ENCODE measurements at regions not wholly inside any gene's neighbourhood (a gene's known extent, or its start where the extent isn't known, plus 50 kb on each side); places are given as distances from the start of the nearest gene placed in this dataset.

- no peak for DNase-seq (ENCODE audit: low spot score)
These were observed 303.4 kb downstream of the KCNC2 start for GRCh38 chr12:74906224-74906623.

- no peak for DNase-seq (ENCODE audit: low spot score)
These were observed 298.8 kb downstream of the KCNC2 start for GRCh38 chr12:74910831-74911230.

GRCh38 chr12:74914378-74914777 is 295.3 kb downstream of the KCNC2 start:
- no peak for DNase-seq (ENCODE audit: low spot score)

DNA sequence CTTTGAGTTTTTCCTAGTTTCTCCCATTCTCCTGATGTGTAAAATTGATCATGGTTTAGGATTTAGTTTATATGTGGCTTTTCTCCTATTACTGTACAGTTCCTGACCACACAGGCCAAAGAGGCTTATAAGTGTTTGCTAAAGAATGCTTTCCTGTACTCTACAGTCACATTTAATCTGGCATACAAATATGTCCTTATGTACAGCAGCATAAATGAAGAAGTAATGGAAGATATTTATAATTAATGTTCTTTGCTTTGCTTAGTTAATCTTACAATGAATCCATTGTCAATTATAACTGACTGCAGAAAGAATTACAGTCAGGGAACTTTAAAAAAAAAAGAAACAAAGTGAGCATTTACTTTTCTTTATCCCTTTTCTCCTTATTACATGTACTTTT is 293.9 kb downstream of the KCNC2 start:
- no peak for DNase-seq (ENCODE audit: low spot score)

GRCh38 chr12:74917743-74918142 is 291.9 kb downstream of the KCNC2 start:
- DNase-seq (ENCODE audit: low spot score): no peak

GRCh38 chr12:74918291-74918690 is 291.3 kb downstream of the KCNC2 start:
- DNase-seq (ENCODE audit: low spot score): no peak

DNA sequence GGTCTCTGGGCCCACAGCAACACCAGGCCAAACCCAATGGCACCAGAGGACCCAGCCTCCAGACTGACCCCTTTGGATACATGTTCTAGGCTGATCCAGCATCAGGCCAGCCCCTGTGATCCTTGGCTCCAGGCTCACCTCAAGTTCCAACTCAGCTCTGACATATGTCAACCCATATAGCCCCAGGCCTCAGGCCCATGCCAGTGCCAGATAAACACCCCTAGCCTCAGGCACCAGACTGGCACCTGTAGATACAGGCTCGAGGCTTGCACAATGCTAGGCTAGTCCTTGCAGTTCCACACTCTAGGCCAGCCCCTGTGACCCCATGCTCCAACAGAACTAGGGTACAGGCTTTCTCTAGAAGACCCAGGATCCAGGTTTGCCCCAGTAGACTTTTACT is 287.5 kb downstream of the KCNC2 start:
- no peak for DNase-seq (ENCODE audit: low spot score)

- no peak for DNase-seq (ENCODE audit: low spot score)
These were observed 287.0 kb downstream of the KCNC2 start for GRCh38 chr12:74922642-74923041.

DNA sequence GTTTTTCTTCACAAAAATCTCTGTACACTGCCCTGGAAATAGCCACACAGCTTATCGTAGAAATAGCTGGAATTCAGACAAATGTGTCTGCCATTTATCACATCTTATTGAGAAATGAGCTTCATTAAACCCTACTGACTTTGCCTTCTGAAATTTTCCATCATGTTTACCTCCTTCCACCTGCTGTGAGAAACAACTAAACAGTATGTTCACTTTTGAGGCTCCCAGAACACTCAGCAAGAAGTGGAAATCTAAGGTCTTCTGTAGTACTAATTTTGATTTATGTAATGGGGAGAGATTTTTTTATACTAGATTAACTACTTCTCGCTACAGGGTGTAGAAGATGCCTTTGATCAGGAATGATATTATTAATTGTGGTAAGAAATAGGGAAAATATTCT is 268.0 kb downstream of the KCNC2 start:
- DNase-seq (ENCODE audit: low spot score): no peak

GRCh38 chr12:74945771-74946198 is 263.9 kb downstream of the KCNC2 start:
- DNase-seq (ENCODE audit: low spot score): no peak

- DNase-seq (ENCODE audit: low spot score): no peak
These were observed 255.9 kb downstream of the KCNC2 start for GRCh38 chr12:74953697-74954096.

GRCh38 chr12:74957231-74957630 is 252.4 kb downstream of the KCNC2 start:
- no peak for DNase-seq (ENCODE audit: low spot score)

GRCh38 chr12:74957634-74958033 is 252.0 kb downstream of the KCNC2 start:
- DNase-seq (ENCODE audit: low spot score): no peak

GRCh38 chr12:74959657-74960056 is 250.0 kb downstream of the KCNC2 start:
- DNase-seq (ENCODE audit: low spot score): no peak

DNA sequence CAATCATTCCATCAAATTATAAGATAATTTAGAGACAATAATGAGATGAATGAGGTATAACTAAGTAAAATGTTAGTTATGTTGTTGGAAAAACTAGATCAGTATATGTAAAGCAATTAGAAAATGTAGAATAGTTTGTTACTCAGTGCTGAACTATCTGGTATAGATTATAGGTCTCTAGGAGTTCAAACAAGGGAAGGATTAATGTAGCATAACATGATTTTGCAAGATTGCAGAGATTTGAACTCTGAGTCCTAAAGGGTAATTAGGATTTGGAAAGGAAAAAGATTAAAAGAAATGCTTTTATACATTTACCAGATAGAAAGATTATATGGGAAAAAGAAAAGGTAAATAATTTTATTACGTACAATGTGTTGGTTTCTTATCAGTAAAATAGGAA is 246.3 kb downstream of the KCNC2 start:
- DNase-seq (ENCODE audit: low spot score): no peak

DNA sequence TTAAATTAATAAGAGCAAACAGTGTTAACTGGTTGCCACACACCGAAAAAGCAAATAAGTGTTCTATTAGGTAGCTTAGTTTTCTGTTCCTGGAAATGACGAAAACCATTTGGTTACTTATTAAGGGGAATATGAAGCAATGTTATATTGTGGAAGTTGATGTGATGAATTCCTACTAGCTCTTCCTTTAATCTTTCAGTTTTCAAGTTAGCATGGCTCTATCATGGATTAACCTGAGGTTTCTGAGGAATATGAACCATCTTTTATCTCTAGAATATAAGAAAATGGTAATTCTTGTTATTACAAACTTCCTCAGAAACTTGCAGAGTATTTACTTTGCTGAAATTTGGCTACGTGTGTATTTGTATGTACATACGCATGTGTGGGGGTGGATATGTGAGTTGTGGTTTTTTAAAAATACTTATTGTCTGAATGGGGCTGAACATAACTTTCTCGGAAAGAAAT is 245.7 kb downstream of the KCNC2 start:
- no peak for DNase-seq (ENCODE audit: low spot score)

- no peak for DNase-seq (ENCODE audit: low spot score)
These were observed 245.2 kb downstream of the KCNC2 start for GRCh38 chr12:74964390-74964789.

GRCh38 chr12:74971201-74971600 is 238.4 kb downstream of the KCNC2 start:
- no peak for DNase-seq (ENCODE audit: low spot score)

DNA sequence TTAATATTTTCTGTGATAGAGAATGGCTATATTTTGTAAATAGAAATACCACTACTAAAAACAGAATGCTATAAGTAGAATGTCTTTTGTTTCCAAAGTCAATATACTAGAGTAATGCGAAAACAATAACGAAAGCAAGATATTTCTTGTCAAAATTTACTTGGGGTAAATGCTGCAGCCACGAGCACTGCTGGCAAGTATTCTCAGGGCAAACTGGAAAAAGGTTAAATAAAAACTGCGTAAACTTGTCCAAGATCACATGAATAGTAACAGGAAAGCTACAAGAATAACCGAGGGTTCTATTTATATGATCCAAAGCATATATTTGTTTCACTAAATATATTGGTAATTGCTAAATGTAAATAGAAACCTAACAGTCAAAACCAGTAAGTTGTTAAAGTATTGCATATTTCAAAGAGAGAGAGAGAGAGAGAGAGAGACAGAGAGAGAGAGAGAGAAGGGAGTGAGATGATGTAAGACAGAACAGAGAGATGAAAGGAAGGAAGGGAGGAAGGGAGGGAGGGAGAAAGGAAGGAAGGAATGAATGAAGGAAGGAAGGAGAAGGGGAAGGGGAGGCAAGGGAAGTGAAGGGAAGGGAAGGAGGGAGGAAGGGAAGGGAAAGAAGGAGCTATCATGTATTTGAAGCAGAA is 231.7 kb downstream of the KCNC2 start:
- DNase-seq (ENCODE audit: low spot score): no peak

DNA sequence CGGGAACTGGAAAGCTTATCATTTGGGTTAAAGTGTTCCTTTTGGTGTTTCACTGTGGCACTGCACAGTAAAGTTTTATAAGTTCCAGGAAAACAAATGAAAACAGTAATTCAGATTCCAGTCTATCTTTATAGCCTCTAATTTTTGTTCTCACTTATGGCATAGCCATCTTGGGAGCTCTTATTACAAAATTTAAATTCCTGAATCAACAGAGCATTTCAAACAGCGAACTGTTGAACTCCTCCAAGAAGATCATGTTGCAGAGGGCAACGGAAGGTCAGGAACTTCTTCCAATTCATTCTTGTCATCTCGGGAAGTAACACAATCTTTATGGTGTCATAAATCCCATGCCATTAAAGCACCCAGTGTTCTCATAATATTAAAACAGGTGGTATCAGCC is 229.1 kb downstream of the KCNC2 start:
- no peak for DNase-seq (ENCODE audit: low spot score)

DNA sequence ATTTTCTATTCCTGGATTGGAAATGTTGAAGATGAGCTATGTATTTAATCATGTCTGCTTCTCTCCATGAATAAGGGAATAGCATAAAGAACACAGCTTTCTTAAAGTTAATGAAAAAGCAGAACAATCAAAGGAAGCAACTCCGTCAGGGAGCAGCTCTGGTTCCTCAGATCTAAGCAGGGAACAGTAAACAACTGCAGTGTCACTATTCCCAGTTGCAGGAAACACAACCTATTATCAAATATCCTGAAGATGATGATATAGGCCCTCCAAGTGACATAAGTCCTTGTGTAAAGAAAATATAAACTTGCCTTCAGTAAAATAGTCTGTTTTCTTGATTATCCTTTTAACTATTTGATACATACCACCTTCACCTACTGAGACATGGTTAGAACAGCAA is 228.1 kb downstream of the KCNC2 start:
- DNase-seq (ENCODE audit: low spot score): no peak

DNA sequence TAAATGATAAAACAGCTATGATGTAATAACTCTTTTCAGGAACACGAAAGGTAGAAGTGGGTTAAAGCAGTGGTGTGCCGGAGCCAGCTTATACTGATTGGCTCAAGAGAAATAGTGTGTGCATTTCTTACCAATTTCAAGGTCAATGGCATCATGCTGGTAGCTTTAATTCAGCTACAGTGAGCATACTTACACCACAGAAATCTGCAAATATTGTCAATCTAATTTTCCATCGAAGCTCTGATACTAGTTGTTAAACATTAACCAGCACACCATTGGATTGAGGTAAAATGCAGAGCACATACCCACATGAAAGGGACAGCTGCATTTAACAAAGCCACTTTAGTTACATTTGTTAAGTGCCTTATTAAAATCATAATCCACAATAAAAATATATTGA is 225.7 kb downstream of the KCNC2 start:
- no peak for DNase-seq (ENCODE audit: low spot score)

GRCh38 chr12:74984631-74985030 is 225.0 kb downstream of the KCNC2 start:
- DNase-seq (ENCODE audit: low spot score): no peak

DNA sequence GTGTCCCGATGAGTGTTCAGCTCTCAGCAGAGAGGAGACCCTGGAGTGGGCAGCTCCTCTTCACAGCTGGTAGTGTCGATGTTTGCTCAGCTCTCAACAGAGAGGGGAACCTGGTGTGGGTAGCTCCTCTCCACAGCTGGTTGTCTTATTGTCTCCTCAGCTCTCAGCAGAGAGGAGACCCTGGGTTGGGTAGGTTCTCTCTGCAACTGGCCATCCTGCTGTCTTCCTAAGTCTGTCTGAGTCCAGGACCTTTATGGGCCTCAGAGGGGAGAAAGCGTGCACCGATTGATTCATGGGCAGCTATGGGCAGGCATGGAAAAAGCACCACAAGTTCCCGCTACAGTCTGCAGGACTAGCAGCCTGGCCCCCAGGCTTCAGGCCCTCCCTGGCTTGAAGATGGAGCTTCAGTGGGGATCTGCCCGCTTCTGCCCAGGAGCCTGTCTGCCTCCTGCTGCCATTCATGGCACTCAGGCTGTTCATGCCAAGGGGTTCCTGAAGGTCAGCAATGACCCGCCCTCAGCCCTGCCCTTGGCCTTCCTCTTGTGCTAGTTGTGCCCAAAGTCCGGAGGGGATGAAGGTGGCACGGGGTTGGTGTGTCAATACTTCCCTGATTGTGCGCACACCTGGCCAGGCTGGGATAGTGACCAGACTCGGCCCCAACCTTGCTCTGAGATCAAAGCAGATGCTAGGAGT is 224.2 kb downstream of the KCNC2 start:
- DNase-seq (ENCODE audit: low spot score): no peak
